ENCODE measurements at regions not wholly inside any gene's neighbourhood (a gene's known extent, or its start where the extent isn't known, plus 50 kb on each side); places are given as distances from the start of the nearest gene placed in this dataset.

DNA sequence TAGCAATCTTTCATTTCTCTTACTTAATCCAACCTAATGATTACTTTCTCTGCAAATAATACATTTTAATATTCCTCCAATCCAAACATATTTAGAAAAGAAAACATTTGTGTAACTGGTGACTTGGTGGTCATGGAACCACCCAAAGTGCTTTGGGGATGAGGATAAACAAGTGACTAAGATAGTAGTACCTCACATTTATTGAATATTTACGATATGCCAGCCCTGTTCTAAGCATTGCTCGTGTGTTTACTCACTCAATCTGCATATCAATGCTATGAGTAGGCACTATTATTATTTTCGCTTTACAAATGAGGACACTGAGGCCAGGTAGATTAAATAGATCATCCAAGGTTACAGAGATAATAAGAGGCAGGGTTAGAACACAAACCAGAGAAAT, 189.5 kb downstream of the SHOX2 start:
- 51 to 71% methylated on average over 3 of the region's 3 CpGs for WGBS, 2 donors
- Histone ChIP-seq H3K27ac (no peak overlapping the region), H3K4me1 (peaks cover 0 to 16% (median 11%) of the 10 kb centered on the region in 4 donors), H3K27me3 (no peaks in the 10 kb centered on the region), H3K4me3 (no peak overlapping the region), H3K36me3 (no peaks in the 10 kb centered on the region), H3K9me3 (no peaks in the 10 kb centered on the region)
- intact Hi-C loops (cut with DNase I) = no loop called here
- DNase-seq = no peak
- no peak for TF ChIP-seq POLR2A (IDR thresholded peaks at IDR 0.05)
- TF ChIP-seq CTCF (IDR thresholded peaks at IDR 0.05) = no peak

- no peak for DNase-seq
- H3K36me3 ChIP-seq = no peaks in the 10 kb centered on the region
- TF ChIP-seq POLR2AphosphoS5 (IDR thresholded peaks at IDR 0.05) (no peak), POLR2A (IDR thresholded peaks at IDR 0.05) (no peak), EP300 (IDR thresholded peaks at IDR 0.05) (no peak), CTCF (IDR thresholded peaks at IDR 0.05) (no peak)
- H3K27me3 ChIP-seq = no peaks in the 10 kb centered on the region
- peaks cover 0 to 16% (median 11%) of the 10 kb centered on the region in 4 donors for H3K4me1 ChIP-seq
- intact Hi-C loops (cut with DNase I) = no loop called here
- no peak overlapping the region for H3K4me3 ChIP-seq
- H3K9me3 ChIP-seq = no peaks in the 10 kb centered on the region
- H3K27ac ChIP-seq = no peak overlapping the region
These were observed 191.3 kb downstream of the SHOX2 start for GRCh38 chr3:157914882-157915281.

- intact Hi-C loops (cut with DNase I) = no loop called here
- TF ChIP-seq CTCF (IDR thresholded peaks at IDR 0.05) (no peak), EP300 (IDR thresholded peaks at IDR 0.05) (peak in 1 of 4 donors; percentile 22), POLR2AphosphoS5 (IDR thresholded peaks at IDR 0.05) (peak in 2 of 4 donors; percentile 44 to 53)
These were observed 192.5 kb downstream of the SHOX2 start for GRCh38 chr3:157913741-157914150.

DNA sequence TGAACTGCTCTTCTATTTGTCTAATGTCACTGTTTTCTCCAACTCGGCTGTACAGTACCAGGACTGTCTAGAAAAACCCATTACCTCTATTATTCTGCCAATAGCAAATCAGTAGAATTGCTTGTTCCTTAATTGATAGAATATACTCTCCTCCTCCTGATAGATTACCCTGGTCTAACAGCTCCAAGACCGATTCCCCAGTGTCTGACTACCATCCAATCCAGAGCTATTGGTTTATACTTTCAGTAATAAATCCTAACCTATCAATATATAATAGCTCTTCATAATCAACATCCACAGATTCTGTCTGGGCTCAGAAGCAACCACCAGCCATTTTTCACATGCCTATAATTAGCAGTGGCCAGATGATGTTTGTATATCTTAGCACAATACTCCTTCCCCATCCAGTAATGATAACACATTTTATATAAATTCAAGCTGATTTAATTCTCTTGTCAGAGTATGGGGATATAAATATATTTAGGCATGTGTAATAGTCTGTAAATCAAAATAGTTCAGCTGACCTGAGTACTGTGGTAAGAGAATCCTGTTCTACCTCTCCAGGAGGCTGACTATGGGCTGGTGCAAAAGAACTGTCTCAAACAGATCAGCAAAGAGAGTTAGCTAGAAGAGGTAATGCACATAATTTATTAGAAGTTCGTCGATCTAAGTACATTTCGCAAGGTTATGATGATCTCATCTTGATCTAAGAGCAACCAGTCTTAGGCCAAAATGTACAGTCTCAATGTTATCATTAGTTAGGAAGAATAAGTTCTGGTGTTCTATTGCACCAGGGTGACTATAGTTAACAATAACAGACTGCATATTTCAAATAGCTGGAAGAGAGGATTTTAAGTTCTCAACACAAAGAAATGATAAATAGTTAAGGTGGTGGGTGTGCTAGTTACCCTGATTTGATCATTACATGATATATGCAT, 193.4 kb downstream of the SHOX2 start:
- Histone ChIP-seq H3K36me3 (no peaks in the 10 kb centered on the region), H3K27me3 (no peaks in the 10 kb centered on the region), H3K9me3 (no peaks in the 10 kb centered on the region), H3K27ac (no peak overlapping the region), H3K4me1 (peaks cover 0 to 16% (median 11%) of the 10 kb centered on the region in 4 donors), H3K4me3 (no peak overlapping the region)
- DNase-seq = no peak
- 71 to 80% methylated on average over 5 of the region's 5 CpGs for WGBS, 2 donors
- no peak for TF ChIP-seq EP300 (IDR thresholded peaks at IDR 0.05)
- TF ChIP-seq POLR2A (IDR thresholded peaks at IDR 0.05) = no peak
- no peak for TF ChIP-seq CTCF (IDR thresholded peaks at IDR 0.05)
- no peak for TF ChIP-seq POLR2AphosphoS5 (IDR thresholded peaks at IDR 0.05)
- intact Hi-C loops (cut with DNase I) = no loop called here

More at GRCh38 chr3:157913741-157914150, 192.5 kb downstream of the SHOX2 start:
- no peak overlapping the region for H3K4me3 ChIP-seq
- no peaks in the 10 kb centered on the region for H3K36me3 ChIP-seq
- H3K27me3 ChIP-seq = no peaks in the 10 kb centered on the region
- no peak overlapping the region for H3K27ac ChIP-seq
- H3K4me1 ChIP-seq = peaks cover 0 to 16% (median 11%) of the 10 kb centered on the region in 4 donors
- no peak for DNase-seq
- WGBS, 2 donors = 11 to 47% methylated on average over 1 of the region's 1 CpG
- H3K9me3 ChIP-seq = no peaks in the 10 kb centered on the region

All from sigmoid colon (tissue), 6 donors.